Embryonic facial prominence (tissue), 1 donor: ENCODE measurements at regions not wholly inside any gene's neighbourhood (a gene's known extent, or its start where the extent isn't known, plus 50 kb on each side); places are given as distances from the start of the nearest gene placed in this dataset.
A peak's percentile ranks its signal among the peaks of the same experiment; 100 is the strongest.
"Not testable (repeated sequence)": the region's sequence is repeated elsewhere in the genome, so short reads cannot be mapped to it uniquely, and the experiment has no call there.

Experiments used
- DNase-seq: peaks from one replicate; pipeline ENCODE4 v3.0.0-alpha.2; 2016; ENCODE audit errors: extremely low spot score

DNA sequence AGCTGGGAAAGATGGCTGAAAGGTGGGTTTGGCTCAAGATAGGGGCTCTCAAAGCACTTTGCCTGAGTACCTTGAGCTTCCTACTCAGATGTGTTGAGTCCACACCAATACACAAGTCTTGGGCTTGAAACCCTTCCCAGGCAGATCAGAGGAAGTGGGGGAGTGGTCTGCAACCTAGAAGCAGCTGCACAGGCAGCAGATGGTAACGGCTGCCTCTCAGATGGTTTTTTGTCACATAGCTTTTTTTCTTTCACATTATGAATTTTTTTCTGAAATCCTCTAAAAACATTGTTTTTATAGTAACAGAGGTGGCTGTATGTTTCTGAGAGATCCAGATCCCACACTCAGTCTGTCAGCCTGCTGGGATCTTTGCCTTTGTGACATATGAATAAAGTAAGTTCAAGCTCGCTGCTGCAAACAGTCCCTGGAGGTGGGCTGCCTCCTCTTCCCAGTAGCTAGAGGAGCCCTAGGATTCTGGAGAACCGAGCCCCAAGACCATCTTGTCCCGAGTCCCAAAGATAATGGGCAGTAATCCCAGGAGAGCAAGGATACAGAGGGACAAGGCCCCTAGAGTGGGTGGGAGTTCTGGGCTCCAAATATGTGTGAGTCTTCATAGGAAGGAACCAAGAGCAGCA lies 97.1 kb upstream of the TOP1 start:
- no peak for DNase-seq

DNA sequence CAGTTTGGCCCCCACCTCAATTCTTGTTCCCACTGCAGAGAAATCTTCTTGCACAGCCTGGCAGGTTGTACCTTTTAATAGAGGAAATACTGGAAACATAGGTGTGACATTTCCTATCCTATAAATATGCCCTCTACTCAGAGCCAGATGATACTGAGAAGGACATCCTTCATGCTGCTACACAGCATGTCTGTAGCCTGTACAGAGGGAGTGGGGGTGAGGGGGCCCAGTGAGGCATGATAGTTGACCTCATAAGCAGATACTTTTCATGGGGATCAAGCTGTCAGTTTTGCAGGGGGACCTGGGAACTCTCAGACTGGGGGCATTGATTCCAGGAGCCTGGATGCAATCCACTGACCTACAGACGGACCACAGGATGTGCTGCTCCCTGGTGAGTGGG lies 96.2 kb upstream of the TOP1 start:
- no peak for DNase-seq

- no peak for DNase-seq
Observed at GRCh38 chr20:40933758-40934157, 94.9 kb upstream of the TOP1 start.

GRCh38 chr20:40938020-40938419 lies 90.6 kb upstream of the TOP1 start:
- DNase-seq: no peak

DNA sequence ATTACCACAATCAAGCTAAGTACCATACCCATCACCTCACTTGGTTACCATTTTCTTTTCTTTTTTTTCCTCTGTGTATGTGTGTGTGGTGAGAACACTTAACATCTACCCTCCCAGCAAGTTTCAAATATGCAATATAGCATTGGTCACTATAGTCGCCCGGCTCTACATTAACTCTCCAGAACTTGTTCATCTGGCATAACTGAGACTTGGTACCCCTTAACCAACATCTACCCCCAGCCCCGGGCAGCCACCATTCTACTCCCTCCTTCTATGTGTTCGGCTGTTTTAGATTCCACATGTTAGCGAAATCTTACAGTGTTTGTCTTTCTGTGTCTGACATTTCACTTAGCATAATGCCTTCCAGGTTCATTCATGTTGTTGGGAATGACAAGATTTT lies 89.0 kb upstream of the TOP1 start:
- no peak for DNase-seq

- no peak for DNase-seq
Observed at GRCh38 chr20:40941133-40941610, 87.5 kb upstream of the TOP1 start.

DNA sequence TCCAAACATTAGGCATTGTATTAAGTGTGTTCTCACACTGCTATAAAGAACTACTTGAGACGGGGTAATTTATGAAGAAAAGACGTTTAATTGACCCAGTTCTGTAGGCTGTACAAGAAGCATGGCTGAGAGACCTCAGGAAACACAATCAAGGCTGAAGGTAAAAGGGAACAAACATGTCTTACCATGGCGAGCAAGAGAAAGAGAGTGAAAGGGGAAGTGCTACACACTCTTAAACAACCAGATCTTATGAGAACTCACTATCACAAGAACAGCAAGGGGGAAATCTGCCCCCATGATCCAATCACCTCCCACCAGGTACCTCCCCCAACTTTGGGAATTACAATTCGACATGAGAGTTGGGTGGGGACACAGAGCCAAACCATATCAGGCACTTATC lies 86.6 kb upstream of the TOP1 start:
- DNase-seq: no peak

- DNase-seq: no peak
Observed at GRCh38 chr20:40942775-40943174, 85.8 kb upstream of the TOP1 start.

DNA sequence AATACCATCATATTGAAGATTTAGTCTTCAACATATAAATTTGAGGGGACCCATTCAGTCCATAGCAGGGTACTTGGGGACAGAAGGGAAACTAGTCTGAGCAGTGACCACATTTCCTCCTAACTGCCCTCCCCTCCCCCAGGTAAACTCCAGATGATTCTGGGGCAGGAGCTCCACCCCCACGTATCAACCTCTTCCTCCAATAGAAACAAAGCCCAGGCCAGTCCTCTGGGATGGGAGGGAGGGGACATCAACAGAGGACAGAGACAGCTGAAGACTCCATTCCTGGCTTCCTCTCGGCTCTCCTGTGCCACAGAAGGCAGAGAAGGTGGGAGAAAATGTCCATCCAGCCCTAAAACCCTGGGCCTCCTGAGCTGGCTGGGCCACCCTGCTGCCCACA lies 85.0 kb upstream of the TOP1 start:
- DNase-seq: no peak

DNA sequence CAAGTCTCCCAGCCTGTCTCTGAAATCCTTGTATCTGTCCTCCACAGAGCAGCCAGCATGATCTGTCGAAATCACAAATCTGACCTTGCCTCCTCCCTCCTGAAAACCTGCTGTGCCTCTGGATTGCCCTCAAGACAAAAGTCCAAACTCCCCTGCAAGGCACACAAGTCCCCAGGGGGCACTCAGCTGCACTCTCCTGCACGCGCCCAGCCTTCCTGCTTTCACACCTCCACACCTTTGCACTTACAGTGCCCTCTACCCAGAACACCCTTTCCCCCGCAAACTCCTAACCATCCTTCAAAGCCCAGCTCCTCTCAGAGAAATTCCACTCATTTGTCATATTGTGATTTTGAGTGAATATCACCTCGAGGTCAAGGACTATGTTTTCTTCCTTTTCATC lies 83.4 kb upstream of the TOP1 start:
- DNase-seq: no peak

DNA sequence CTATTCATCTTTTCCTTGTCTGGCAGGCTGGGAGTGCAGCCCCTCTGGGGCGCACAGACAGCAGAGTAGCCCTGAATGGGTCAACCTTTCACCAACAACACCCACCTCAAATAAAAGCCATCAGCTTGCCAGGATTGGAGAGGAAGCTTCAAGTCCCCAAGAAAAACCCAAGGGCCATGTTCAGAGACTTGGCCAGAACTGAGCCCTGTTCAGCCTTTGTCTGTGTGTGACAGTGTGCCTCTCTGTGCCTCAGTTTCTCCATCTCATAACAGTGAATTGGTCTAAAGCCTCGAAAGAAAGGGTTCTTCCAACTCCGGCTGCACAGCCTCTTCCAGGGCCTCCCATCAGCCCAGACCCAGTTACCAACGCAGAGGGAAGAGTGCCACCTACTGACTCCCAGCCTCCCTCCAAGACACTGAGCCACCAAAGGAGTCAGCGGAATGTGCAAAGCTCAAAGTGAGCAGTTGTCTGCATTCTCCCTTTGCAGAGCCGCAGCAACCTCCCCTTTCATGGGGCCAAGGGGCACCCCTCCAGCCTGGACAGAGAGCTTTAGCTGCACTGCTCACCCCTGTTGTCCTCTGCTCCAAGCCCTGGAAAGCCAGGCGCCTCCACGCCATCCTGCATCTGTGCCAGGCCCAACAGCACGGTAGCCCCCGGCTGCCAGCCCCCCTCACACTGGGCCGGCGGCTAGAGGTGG lies 82.7 kb upstream of the TOP1 start:
- peak; percentile 62 for DNase-seq

DNA sequence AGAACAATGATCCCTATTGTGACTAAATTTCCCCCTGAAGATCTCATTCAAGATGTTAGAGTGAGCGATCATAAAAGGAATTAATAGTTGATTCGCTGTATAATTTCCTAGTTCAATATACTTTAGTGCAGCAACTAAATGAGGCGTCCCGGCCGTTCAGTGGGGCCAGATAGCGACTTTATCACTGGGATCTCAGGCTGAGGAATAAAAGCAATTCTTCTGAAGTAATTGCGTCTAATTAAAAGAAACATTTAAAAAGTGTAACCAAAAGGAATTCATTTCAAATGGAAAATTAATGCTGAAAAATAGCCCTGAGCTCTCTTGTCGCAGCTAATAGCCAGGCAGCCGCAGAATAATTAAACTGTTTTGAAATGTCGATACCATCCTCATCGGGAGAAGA lies 82.2 kb upstream of the TOP1 start:
- DNase-seq: no peak

- DNase-seq: no peak
Observed at GRCh38 chr20:40948465-40949267, 80.0 kb upstream of the TOP1 start.

- DNase-seq: no peak
Observed at GRCh38 chr20:40949346-40949745, 79.3 kb upstream of the TOP1 start.

DNA sequence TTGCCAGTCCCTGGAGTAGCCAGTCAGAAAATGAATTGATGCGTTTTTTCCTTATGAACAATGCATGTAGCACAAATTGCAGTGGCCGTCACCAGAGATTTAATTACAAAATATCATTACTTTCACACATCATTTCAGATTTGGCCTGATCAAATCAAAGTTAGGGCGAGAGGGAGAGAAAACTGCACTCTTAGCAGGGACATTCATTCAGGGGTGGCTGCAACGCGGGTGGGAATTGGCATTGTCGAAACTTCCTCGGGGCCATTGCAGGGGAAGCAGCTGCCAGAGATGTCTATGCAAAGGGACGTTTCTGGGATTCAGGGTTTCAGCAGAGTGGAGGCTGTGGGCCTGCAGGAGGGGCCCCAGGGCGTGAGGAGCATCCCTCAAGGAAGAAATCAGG lies 76.5 kb upstream of the TOP1 start:
- no peak for DNase-seq

- DNase-seq: no peak
Observed at GRCh38 chr20:40953416-40953815, 75.2 kb upstream of the TOP1 start.

DNA sequence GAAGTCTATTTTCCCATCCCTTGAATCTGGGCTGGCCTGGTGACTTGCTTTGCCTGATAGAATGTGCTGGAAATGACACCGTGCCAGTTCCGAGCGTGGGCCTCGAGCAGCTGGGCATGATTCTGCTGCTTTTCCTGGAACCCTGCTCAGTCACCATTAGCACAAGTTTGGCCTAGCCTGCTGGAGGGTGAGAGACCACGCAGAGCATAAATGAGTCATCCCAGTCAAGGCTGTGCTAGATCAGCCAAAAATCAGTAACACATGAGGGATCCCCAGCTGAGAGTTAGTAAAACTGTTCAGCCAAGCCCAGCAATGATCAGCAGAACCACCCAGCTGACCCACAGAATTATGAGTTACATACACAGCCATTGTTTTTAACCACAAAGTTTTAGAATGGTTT lies 74.8 kb upstream of the TOP1 start:
- no peak for DNase-seq

DNA sequence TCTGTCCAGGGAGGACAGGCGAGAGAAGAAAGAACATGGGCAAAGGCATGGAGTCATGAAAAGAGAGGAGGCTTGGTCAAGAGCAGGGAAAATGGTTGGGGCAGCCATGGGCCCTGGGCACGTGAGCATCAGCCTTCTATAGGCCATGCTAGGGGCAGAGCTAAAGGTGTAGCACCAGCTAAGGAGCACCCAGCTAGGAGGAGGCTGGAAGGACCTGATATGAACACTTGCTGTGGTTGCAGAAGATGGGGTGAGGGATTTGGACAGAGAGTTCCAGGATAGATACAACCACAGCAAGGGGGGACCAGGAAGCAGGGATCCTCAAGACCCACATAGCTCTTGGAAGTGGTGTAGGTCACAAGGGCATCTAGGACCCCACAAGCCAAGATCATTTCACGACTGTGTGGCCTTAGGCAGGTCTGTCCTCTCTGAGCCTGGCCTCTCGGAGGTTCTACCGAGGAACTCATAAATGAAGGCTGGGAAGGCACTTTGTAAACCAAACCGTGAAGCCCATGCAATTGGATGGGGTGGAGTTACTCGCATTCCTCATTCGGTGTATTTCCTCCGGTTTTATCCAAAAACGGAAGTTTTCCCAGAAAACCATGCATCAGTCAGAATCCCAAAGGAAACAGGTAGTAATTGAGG lies 74.0 kb upstream of the TOP1 start:
- DNase-seq: no peak

DNA sequence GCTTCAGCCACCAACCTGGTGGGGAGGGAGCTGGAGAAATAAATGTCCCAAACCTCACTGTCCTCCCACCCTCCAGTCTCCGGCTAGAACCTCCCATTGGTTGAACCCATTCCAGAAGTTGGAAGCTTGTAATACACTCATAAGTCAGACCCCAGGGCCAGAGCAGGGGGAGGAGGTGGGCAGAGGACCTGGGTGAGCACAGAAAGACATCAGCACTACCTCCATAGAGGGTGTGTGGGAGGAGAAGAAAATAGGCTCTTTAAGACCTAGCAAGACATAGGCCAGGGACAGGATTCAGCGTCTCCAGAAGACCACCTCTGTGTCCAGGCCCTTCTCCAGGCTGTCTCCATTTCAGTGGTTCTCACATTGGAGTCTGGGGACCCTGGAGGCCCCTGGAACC lies 73.3 kb upstream of the TOP1 start:
- no peak for DNase-seq

GRCh38 chr20:40955826-40956225 lies 72.8 kb upstream of the TOP1 start:
- DNase-seq: not testable (repeated sequence)

DNA sequence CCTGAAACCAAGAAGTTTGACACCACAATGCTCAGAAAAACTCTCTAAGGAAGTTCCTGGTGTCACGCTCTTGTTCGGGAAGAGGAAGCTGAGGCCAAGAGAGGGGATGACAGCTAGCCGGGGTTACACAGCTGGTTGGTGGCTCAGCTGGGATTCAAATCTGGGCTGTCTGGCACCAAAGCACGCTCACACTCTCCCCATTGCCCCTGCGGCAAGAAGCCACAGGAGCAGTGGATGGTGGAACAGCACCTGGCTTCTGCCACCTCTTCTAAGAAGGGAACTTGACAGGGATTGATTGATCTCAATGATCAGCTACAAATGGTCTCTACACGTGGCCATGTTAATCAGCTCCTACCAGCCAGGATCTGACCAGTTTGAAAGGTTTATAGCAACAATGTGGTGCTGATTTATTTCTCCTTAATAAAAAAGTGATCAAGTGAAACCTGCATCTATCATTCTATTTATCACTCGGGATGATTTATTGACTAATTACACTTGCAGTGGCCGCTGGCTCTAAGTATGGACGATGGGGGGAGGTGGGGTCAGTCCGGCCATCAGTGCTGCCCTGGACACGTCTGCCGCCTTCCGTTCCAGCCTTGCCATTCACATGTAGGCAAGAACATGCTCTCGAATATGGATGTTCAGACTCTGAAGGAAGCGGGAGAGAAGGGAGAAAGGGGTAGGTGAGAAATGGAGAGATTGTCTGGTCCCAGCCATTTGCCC lies 71.9 kb upstream of the TOP1 start:
- DNase-seq: no peak

DNA sequence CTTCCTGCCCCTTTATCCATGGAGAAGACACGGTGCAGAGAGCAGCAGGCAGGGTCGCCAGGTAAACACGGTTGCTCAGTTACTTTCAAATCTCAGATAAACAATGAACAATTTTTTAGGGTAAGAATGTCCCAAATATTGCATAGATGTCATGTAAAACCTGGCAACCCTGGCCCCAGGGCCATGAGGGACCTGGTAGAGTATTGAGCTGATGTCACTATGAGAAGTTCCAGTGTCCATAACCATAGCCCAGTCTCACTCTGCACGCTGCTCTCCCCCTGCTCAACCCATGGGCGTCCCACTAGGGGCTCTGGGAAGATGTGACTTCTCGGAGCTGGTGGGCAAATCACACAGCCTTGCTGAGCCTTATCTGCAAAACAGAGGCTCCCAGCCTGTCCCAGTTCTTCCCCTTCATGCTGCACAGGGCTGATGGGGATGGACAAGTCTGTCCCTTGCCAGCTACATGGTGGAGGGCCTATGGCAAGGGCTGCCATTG lies 71.3 kb upstream of the TOP1 start:
- DNase-seq: no peak
